Activated B cell treated with CpG ODN at 0.5 μM for 24 hours (primary cell): ENCODE measurements at regions not wholly inside any gene's neighbourhood (a gene's known extent, or its start where the extent isn't known, plus 50 kb on each side); places are given as distances from the start of the nearest gene placed in this dataset.
"Not testable (repeated sequence)": the region's sequence is repeated elsewhere in the genome, so short reads cannot be mapped to it uniquely, and the experiment has no call there.

Source experiments
- ATAC-seq: fragments of 200-7000 bp; cut with Tn5 transposase; one replicate; pipeline ENCODE4 v1.10.0; 2021; ENCODE audit warnings: low read depth, mild to moderate bottlenecking, moderate library complexity
- CTCF ChIA-PET: fragments of 350-600 bp; sonication (Branson Sonifier 250); formaldehyde crosslinking; loops from one replicate; lab custom pipeline; 2021; ENCODE audit warnings: antibody characterized with exemption; lab: Charles Lee
- POLR2A ChIA-PET: fragments of 350-600 bp; sonication (Branson Sonifier 250); formaldehyde crosslinking; loops from one replicate; lab custom pipeline; 2021; ENCODE audit warnings: antibody characterized with exemption; lab: Charles Lee
- DNase-seq: peaks from one replicate; pipeline ENCODE4 v3.0.0; 2022
- H3K27ac Mint-ChIP-seq: one replicate; pipeline ENCODE4 v1.8.0; 2020; ENCODE audit warnings: mixed read lengths
- H3K27me3 Mint-ChIP-seq: one replicate; pipeline ENCODE4 v1.8.0; 2021; ENCODE audit warnings: mixed read lengths
- H3K36me3 Mint-ChIP-seq: one replicate; pipeline ENCODE4 v1.8.0; 2021; ENCODE audit warnings: low read depth, mixed read lengths
- H3K4me1 Mint-ChIP-seq: one replicate; pipeline ENCODE4 v1.8.0; 2021; ENCODE audit warnings: mixed read lengths
- H3K4me3 Mint-ChIP-seq: one replicate; pipeline ENCODE4 v1.8.0; 2020; ENCODE audit warnings: mild to moderate bottlenecking, mixed read lengths
- H3K9me3 Mint-ChIP-seq: one replicate; pipeline ENCODE4 v1.8.0; 2020; ENCODE audit warnings: mixed read lengths
- CTCF ChIP-seq: fragments of 200-600 bp; IDR thresholded peaks from one replicate; pipeline ENCODE4 v1.8.0; 2022; ENCODE audit warnings: antibody characterized with exemption, mild to moderate bottlenecking
- intact Hi-C: fragments of 100-400 bp; cut with micrococcal nuclease; formaldehyde crosslinking; loops from one replicate; pipeline ENCODE4 v1.15.1; 2024

GRCh38 chr10:33594475-33594874, 260.0 kb upstream of the NRP1 start:
- no peak for TF ChIP-seq CTCF
- H3K9me3 Mint-ChIP-seq, result peaks cover 4% of the 10 kb centered on the region
- POLR2A ChIA-PET, result no interaction called here
- CTCF ChIA-PET, result no interaction called here
- no peaks in the 10 kb centered on the region for H3K36me3 Mint-ChIP-seq
- no peak overlapping the region for H3K4me3 Mint-ChIP-seq
- ATAC-seq (no peak), DNase-seq (no peak)
- intact Hi-C loops, result no loop called here
- no peaks in the 10 kb centered on the region for H3K4me1 Mint-ChIP-seq
- no peaks in the 10 kb centered on the region for H3K27me3 Mint-ChIP-seq
- H3K27ac Mint-ChIP-seq, result no peak overlapping the region

- Mint-ChIP-seq H3K4me1 (no peaks in the 10 kb centered on the region), H3K27ac (no peak overlapping the region), H3K4me3 (no peak overlapping the region), H3K36me3 (no peaks in the 10 kb centered on the region), H3K27me3 (no peaks in the 10 kb centered on the region), H3K9me3 (peaks cover 4% of the 10 kb centered on the region)
- POLR2A ChIA-PET, result no interaction called here
- no peak for TF ChIP-seq CTCF
- CTCF ChIA-PET, result no interaction called here
- intact Hi-C loops, result no loop called here
- no peak for ATAC-seq
- no peak for DNase-seq
These were observed 254.6 kb upstream of the NRP1 start for GRCh38 chr10:33588974-33589600.

GRCh38 chr10:33584596-33584995, 250.1 kb upstream of the NRP1 start:
- H3K4me1 Mint-ChIP-seq, H3K4me3 Mint-ChIP-seq, intact Hi-C loops, POLR2A ChIA-PET, H3K9me3 Mint-ChIP-seq, H3K27ac Mint-ChIP-seq, CTCF ChIA-PET, ATAC-seq, DNase-seq, H3K27me3 Mint-ChIP-seq, H3K36me3 Mint-ChIP-seq: not testable (repeated sequence)

GRCh38 chr10:33579996-33580395, 245.5 kb upstream of the NRP1 start:
- H3K4me1 Mint-ChIP-seq, result no peaks in the 10 kb centered on the region
- DNase-seq (no peak), ATAC-seq (no peak)
- H3K9me3 Mint-ChIP-seq, result peaks cover 4% of the 10 kb centered on the region
- no peaks in the 10 kb centered on the region for H3K36me3 Mint-ChIP-seq
- CTCF ChIA-PET, result no interaction called here
- no peak overlapping the region for H3K4me3 Mint-ChIP-seq
- intact Hi-C loops, result no loop called here
- no peak for TF ChIP-seq CTCF
- no peaks in the 10 kb centered on the region for H3K27me3 Mint-ChIP-seq
- no peak overlapping the region for H3K27ac Mint-ChIP-seq
- POLR2A ChIA-PET, result no interaction called here

- ChIA-PET POLR2A (no interaction called here), CTCF (no interaction called here)
- ATAC-seq, result no peak
- no peak for TF ChIP-seq CTCF
- Mint-ChIP-seq H3K9me3 (no peaks in the 10 kb centered on the region), H3K4me3 (no peak overlapping the region), H3K36me3 (no peaks in the 10 kb centered on the region), H3K4me1 (no peaks in the 10 kb centered on the region), H3K27ac (no peak overlapping the region), H3K27me3 (no peaks in the 10 kb centered on the region)
- no peak for DNase-seq
- intact Hi-C loops, result no loop called here
These were observed 239.1 kb upstream of the NRP1 start for GRCh38 chr10:33573606-33574005.

GRCh38 chr10:33571616-33572015, 237.1 kb upstream of the NRP1 start:
- Mint-ChIP-seq H3K4me3 (no peak overlapping the region), H3K27me3 (no peaks in the 10 kb centered on the region), H3K9me3 (no peaks in the 10 kb centered on the region), H3K27ac (no peak overlapping the region), H3K4me1 (no peaks in the 10 kb centered on the region), H3K36me3 (no peaks in the 10 kb centered on the region)
- POLR2A ChIA-PET, result no interaction called here
- no peak for ATAC-seq
- TF ChIP-seq CTCF, result no peak
- intact Hi-C loops, result no loop called here
- CTCF ChIA-PET, result no interaction called here
- DNase-seq, result no peak
